Kasumi-1 (cell line): ENCODE measurements at regions not wholly inside any gene's neighbourhood (a gene's known extent, or its start where the extent isn't known, plus 50 kb on each side); places are given as distances from the start of the nearest gene placed in this dataset.
"Not testable (repeated sequence)": the region's sequence is repeated elsewhere in the genome, so short reads cannot be mapped to it uniquely, and the experiment has no call there.

ENCODE experiments used
- DNase-seq, 2 experiments: peaks; one replicate each; lab custom pipeline; 2025; lab: John Stamatoyannopoulos, UW

- DNase-seq, result not testable (repeated sequence)
Measured at GRCh38 chr7:76924756-76925155, 107.4 kb downstream of the SPDYE17 start.

GRCh38 chr7:76918619-76919018, 113.5 kb downstream of the SPDYE17 start:
- not testable (repeated sequence) for DNase-seq

GRCh38 chr7:76914361-76914760, 117.8 kb downstream of the SPDYE17 start:
- DNase-seq, result not testable (repeated sequence)

GRCh38 chr7:76912011-76912814, 119.9 kb downstream of the SPDYE17 start:
- DNase-seq, result not testable (repeated sequence)

- DNase-seq, result not testable (repeated sequence)
Measured at GRCh38 chr7:76904688-76905087, 127.5 kb downstream of the SPDYE17 start.

- DNase-seq, result not testable (repeated sequence)
Measured at GRCh38 chr7:76901944-76902710, 130.0 kb downstream of the SPDYE17 start.

- not testable (repeated sequence) for DNase-seq
Measured at GRCh38 chr7:76898807-76899206, 133.4 kb downstream of the SPDYE17 start.

- not testable (repeated sequence) for DNase-seq
Measured at GRCh38 chr7:76897007-76897406, 135.2 kb downstream of the SPDYE17 start.

- not testable (repeated sequence) for DNase-seq
Measured at GRCh38 chr7:76895696-76896095, 136.5 kb downstream of the SPDYE17 start.

GRCh38 chr7:76891771-76892170, 140.4 kb downstream of the SPDYE17 start:
- DNase-seq, result not testable (repeated sequence)

- not testable (repeated sequence) for DNase-seq
Measured at GRCh38 chr7:76879733-76880288, 152.3 kb downstream of the SPDYE17 start.

GRCh38 chr7:76875760-76876159, 156.4 kb downstream of the SPDYE17 start:
- DNase-seq, result not testable (repeated sequence)

GRCh38 chr7:76870504-76870808, 161.7 kb downstream of the SPDYE17 start:
- DNase-seq, result not testable (repeated sequence)

GRCh38 chr7:76867364-76867889, 164.7 kb downstream of the SPDYE17 start:
- DNase-seq, result not testable (repeated sequence)

- DNase-seq, result not testable (repeated sequence)
Measured at GRCh38 chr7:76863150-76863773, 168.9 kb downstream of the SPDYE17 start.

GRCh38 chr7:76862241-76862640, 169.9 kb downstream of the SPDYE17 start:
- not testable (repeated sequence) for DNase-seq

- DNase-seq, result not testable (repeated sequence)
Measured at GRCh38 chr7:76859933-76860332, 172.2 kb downstream of the SPDYE17 start.

GRCh38 chr7:76854631-76855030, 177.5 kb downstream of the SPDYE17 start:
- DNase-seq, result not testable (repeated sequence)

- DNase-seq, result not testable (repeated sequence)
Measured at GRCh38 chr7:76852787-76853584, 179.2 kb downstream of the SPDYE17 start.

GRCh38 chr7:76852362-76852761, 179.8 kb downstream of the SPDYE17 start:
- DNase-seq, result not testable (repeated sequence)

- not testable (repeated sequence) for DNase-seq
Measured at GRCh38 chr7:76851617-76852016, 180.5 kb downstream of the SPDYE17 start.
